MM.1S (cell line): ENCODE measurements at regions not wholly inside any gene's neighbourhood (a gene's known extent, or its start where the extent isn't known, plus 50 kb on each side); places are given as distances from the start of the nearest gene placed in this dataset.

Source experiments
- DNase-seq: peaks from one replicate; pipeline ENCODE4 v3.0.0-alpha.2; 2015
- H2AFZ ChIP-seq: fragments of 300-600 bp; sonication (generic); 2 replicates; pipeline ENCODE4 v1.6.0; 2016; ENCODE audit warnings: antibody characterized with exemption, low read length
- H3F3A ChIP-seq: fragments of 300-600 bp; sonication (generic); 2 replicates; pipeline ENCODE4 v1.6.1; 2016; ENCODE audit warnings: mild to moderate bottlenecking, antibody characterized with exemption, low read length, moderate library complexity, mixed read lengths; ENCODE audit not compliant: insufficient read depth
- H3K27ac ChIP-seq: fragments of 300-600 bp; sonication (generic); 2 replicates; pipeline ENCODE4 v1.5.1; 2016; ENCODE audit warnings: mild to moderate bottlenecking, low read length
- H3K27me3 ChIP-seq: fragments of 300-600 bp; sonication (generic); replicated peaks from 2 replicates; pipeline ENCODE4 v1.6.0; 2016; ENCODE audit warnings: low read length; ENCODE audit not compliant: insufficient read depth
- H3K36me3 ChIP-seq: fragments of 300-600 bp; sonication (generic); replicated peaks from 2 replicates; pipeline ENCODE4 v1.6.1; 2016; ENCODE audit warnings: mild to moderate bottlenecking, low read length, mixed read lengths; ENCODE audit not compliant: insufficient read depth
- H3K4me1 ChIP-seq: fragments of 300-600 bp; sonication (generic); 2 replicates; pipeline ENCODE4 v1.6.1; 2016; ENCODE audit warnings: low read length, mixed read lengths
- H3K4me2 ChIP-seq: fragments of 300-600 bp; sonication (generic); 2 replicates; pipeline ENCODE4 v1.6.0; 2016; ENCODE audit warnings: low read depth, low read length
- H3K4me3 ChIP-seq: fragments of 300-600 bp; sonication (generic); 2 replicates; pipeline ENCODE4 v1.5.1; 2016; ENCODE audit warnings: low read length, mixed read lengths
- H3K79me2 ChIP-seq: fragments of 300-600 bp; sonication (generic); 2 replicates; pipeline ENCODE4 v1.6.1; 2016; ENCODE audit warnings: mixed run types, low read length, mixed read lengths
- H3K9ac ChIP-seq: fragments of 300-600 bp; sonication (generic); 2 replicates; pipeline ENCODE4 v1.6.1; 2016; ENCODE audit warnings: low read length, mixed read lengths
- H3K9me2 ChIP-seq: fragments of 300-600 bp; sonication (generic); replicated peaks from 2 replicates; pipeline ENCODE4 v1.6.1; 2016; ENCODE audit warnings: mild to moderate bottlenecking, low read length, mixed read lengths; ENCODE audit not compliant: insufficient read depth
- H3K9me3 ChIP-seq: fragments of 300-600 bp; sonication (generic); replicated peaks from 2 replicates; pipeline ENCODE4 v1.6.1; 2016; ENCODE audit warnings: mild to moderate bottlenecking, low read length, mixed read lengths; ENCODE audit not compliant: insufficient read depth
- H4K20me1 ChIP-seq: fragments of 300-600 bp; sonication (generic); 2 replicates; pipeline ENCODE4 v1.6.1; 2016; ENCODE audit warnings: mild to moderate bottlenecking, low read length, moderate library complexity, mixed read lengths; ENCODE audit not compliant: insufficient read depth
- CTCF ChIP-seq: fragments of 300-600 bp; sonication (generic); IDR thresholded peaks from 2 replicates; pipeline ENCODE4 v1.5.1; 2016; ENCODE audit warnings: antibody characterized with exemption, low read length, mixed read lengths
- EZH2 ChIP-seq: fragments of 300-600 bp; sonication (generic); optimal IDR thresholded peaks from 2 replicates; pipeline ENCODE3; 2017; ENCODE audit warnings: low read depth, mild to moderate bottlenecking, antibody characterized with exemption, low read length, mixed read lengths
- EZH2phosphoT487 ChIP-seq: fragments of 300-600 bp; sonication (generic); IDR thresholded peaks from 2 replicates; pipeline ENCODE4 v1.6.1; 2018; ENCODE audit warnings: antibody characterized with exemption, low read length

- Histone ChIP-seq H3K4me3 (no peak overlapping the region), H3K9me2 (no peaks in the 10 kb centered on the region), H3F3A (no peaks in the 10 kb centered on the region), H3K4me2 (no peak overlapping the region), H3K79me2 (no peaks in the 10 kb centered on the region), H3K9me3 (no peaks in the 10 kb centered on the region), H3K9ac (no peak overlapping the region), H4K20me1 (no peaks in the 10 kb centered on the region), H3K27ac (no peak overlapping the region), H2AFZ (no peak overlapping the region), H3K27me3 (peaks cover 54% of the 10 kb centered on the region), H3K36me3 (no peaks in the 10 kb centered on the region), H3K4me1 (peaks cover 7% of the 10 kb centered on the region; the same call in 1 of the 2 replicates)
- DNase-seq = no peak
- TF ChIP-seq EZH2 (no peak), EZH2phosphoT487 (no peak)
Measured at GRCh38 chr7:157481389-157481788, 144.6 kb downstream of the DNAJB6 start.

DNA sequence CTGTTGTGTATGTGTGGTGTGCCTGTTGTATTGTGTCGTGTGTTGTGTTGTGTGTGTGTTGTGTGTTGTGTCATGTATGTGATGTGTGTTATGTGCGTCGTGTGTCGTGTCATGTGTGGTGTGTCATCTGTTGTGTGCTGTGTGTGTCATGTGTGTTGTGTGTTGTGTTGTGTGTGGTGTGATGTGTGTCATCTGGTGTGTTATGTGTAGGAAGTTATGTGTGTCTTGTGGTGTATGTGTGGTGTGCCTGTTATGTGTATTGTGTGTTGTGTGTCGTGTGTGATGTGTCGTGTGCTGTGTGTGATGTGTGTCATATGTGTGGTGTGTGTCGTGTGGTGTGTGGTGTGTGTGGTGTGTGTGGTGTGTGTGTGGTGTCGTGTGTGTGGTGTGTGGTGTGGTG lies 145.2 kb downstream of the DNAJB6 start:
- peaks cover 7% of the 10 kb centered on the region; the same call in 1 of the 2 replicates for H3K4me1 ChIP-seq
- H3K9me2 ChIP-seq = no peaks in the 10 kb centered on the region
- no peaks in the 10 kb centered on the region for H4K20me1 ChIP-seq
- H3K36me3 ChIP-seq = no peaks in the 10 kb centered on the region
- TF ChIP-seq CTCF = no peak
- no peak for TF ChIP-seq EZH2phosphoT487
- no peak for TF ChIP-seq EZH2
- H3F3A ChIP-seq = no peaks in the 10 kb centered on the region
- H3K79me2 ChIP-seq = no peaks in the 10 kb centered on the region
- H3K27ac ChIP-seq = no peak overlapping the region
- DNase-seq = no peak
- H3K9ac ChIP-seq = no peak overlapping the region
- no peaks in the 10 kb centered on the region for H3K9me3 ChIP-seq
- no peak overlapping the region for H2AFZ ChIP-seq
- no peak overlapping the region for H3K4me3 ChIP-seq
- H3K4me2 ChIP-seq = no peak overlapping the region
- H3K27me3 ChIP-seq = peaks cover 54% of the 10 kb centered on the region

GRCh38 chr7:157482517-157483087 lies 145.8 kb downstream of the DNAJB6 start:
- Histone ChIP-seq H3K9me3 (no peaks in the 10 kb centered on the region), H2AFZ (no peak overlapping the region), H3F3A (no peaks in the 10 kb centered on the region), H3K4me2 (no peak overlapping the region), H3K9me2 (no peaks in the 10 kb centered on the region), H3K9ac (no peak overlapping the region), H4K20me1 (no peaks in the 10 kb centered on the region), H3K27ac (no peak overlapping the region), H3K36me3 (no peaks in the 10 kb centered on the region), H3K4me3 (no peak overlapping the region), H3K79me2 (no peaks in the 10 kb centered on the region), H3K27me3 (peaks cover 54% of the 10 kb centered on the region), H3K4me1 (peaks cover 3% of the 10 kb centered on the region; the same call in 1 of the 2 replicates)
- no peak for TF ChIP-seq EZH2
- no peak for DNase-seq

DNA sequence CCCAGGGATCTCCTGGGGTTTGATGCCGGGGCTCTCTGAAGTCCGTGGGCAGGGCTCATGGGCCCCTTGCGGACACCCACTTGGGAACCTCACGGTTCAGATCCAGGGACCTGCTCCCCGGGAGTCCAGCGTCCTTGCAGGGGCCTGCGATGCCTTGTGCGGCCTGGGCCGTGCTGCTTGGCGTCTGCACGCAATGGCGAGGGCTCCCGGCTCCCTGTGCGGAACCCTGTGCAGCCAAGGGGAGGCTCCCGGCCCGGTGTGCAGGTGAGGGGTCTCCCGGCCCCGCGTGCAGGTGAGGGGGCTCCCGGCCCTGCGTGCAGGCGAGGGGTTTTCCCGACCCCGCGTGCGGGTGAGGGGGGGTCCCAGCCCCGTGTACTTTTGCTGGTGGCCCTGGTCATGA lies 146.7 kb downstream of the DNAJB6 start:
- Histone ChIP-seq H3K27ac (no peak overlapping the region), H3K4me2 (no peak overlapping the region), H3K9me2 (no peaks in the 10 kb centered on the region), H3K4me1 (no peaks in the 10 kb centered on the region), H2AFZ (no peak overlapping the region), H3F3A (no peaks in the 10 kb centered on the region), H3K4me3 (no peak overlapping the region), H3K27me3 (peaks cover 57% of the 10 kb centered on the region), H4K20me1 (no peaks in the 10 kb centered on the region), H3K79me2 (no peaks in the 10 kb centered on the region), H3K36me3 (no peaks in the 10 kb centered on the region), H3K9ac (no peak overlapping the region), H3K9me3 (no peaks in the 10 kb centered on the region)
- DNase-seq = no peak
- no peak for TF ChIP-seq EZH2
- no peak for TF ChIP-seq EZH2phosphoT487
- TF ChIP-seq CTCF = no peak
